Gastroesophageal sphincter (tissue), 3 donors: ENCODE measurements at regions not wholly inside any gene's neighbourhood (a gene's known extent, or its start where the extent isn't known, plus 50 kb on each side); places are given as distances from the start of the nearest gene placed in this dataset.

Experiments used
- EP300 ChIP-seq: sonication (generic); formaldehyde crosslinking; IDR thresholded peaks from one replicate; pipeline ENCODE4 v1.6.1; 2017; ENCODE audit warnings: antibody characterized with exemption, mild to moderate bottlenecking
- POLR2A ChIP-seq, 2 donors: fragments of 450-650 bp; IDR thresholded peaks; one replicate each; pipeline ENCODE4 v1.6.1; 2017; ENCODE audit warnings: antibody characterized with exemption in 2 of 2, mild to moderate bottlenecking in 2 of 2, moderate library complexity in 1 of 2
- TF ChIP-seq, protein P1 (sequence below), 4 experiments: fragments of 200-600 bp in 2 of 4; fragments of 450-650 bp in 2 of 4; sonication (generic) in 1 of 4; IDR thresholded peaks; one replicate each; pipeline ENCODE4 v1.5.1; 2017 to 2019; ENCODE audit warnings: antibody characterized with exemption in 4 of 4, mild to moderate bottlenecking in 2 of 4, moderate library complexity in 2 of 4

DNA sequence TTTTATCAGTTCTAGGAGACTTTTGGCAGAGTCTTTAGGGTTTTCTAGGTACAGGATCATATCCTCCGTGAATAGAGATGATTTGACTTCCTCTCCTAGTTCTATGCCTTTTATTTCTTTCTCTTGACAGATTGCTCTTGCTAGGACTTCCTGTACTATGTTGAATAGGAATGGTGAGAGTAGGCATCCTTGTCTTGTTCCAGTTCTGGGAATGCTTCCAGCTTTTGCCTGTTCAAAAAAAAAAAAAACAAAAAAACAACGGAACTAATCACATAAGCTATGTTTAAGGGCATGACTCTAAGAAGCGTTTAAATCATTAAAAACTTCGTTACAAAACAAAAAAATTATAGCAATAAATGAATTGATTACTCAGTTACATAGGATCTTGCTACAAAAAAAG is 145.7 kb downstream of the NUP35 start:
- TF ChIP-seq, protein P1, sequence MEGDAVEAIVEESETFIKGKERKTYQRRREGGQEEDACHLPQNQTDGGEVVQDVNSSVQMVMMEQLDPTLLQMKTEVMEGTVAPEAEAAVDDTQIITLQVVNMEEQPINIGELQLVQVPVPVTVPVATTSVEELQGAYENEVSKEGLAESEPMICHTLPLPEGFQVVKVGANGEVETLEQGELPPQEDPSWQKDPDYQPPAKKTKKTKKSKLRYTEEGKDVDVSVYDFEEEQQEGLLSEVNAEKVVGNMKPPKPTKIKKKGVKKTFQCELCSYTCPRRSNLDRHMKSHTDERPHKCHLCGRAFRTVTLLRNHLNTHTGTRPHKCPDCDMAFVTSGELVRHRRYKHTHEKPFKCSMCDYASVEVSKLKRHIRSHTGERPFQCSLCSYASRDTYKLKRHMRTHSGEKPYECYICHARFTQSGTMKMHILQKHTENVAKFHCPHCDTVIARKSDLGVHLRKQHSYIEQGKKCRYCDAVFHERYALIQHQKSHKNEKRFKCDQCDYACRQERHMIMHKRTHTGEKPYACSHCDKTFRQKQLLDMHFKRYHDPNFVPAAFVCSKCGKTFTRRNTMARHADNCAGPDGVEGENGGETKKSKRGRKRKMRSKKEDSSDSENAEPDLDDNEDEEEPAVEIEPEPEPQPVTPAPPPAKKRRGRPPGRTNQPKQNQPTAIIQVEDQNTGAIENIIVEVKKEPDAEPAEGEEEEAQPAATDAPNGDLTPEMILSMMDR (IDR thresholded peaks at IDR 0.05): no peak
- TF ChIP-seq POLR2A (IDR thresholded peaks at IDR 0.05) (no peak), EP300 (no peak)
